GM12865 (cell line): ENCODE measurements at regions not wholly inside any gene's neighbourhood (a gene's known extent, or its start where the extent isn't known, plus 50 kb on each side); places are given as distances from the start of the nearest gene placed in this dataset.
A peak's percentile ranks its signal among the peaks of the same experiment; 100 is the strongest.

Experiments used
- DNase-seq: peaks from one replicate; pipeline ENCODE4 v3.0.0; 2010; ENCODE audit warnings: low read depth
- H3K4me3 ChIP-seq: 2 replicates; pipeline ENCODE4 v1.5.1; 2011; ENCODE audit warnings: mild to moderate bottlenecking, low read depth, low read length, control low read depth
- CTCF ChIP-seq: IDR thresholded peaks from 2 replicates; pipeline ENCODE4 v1.5.1; 2011; ENCODE audit warnings: low read length, control low read depth, low read depth, inconsistent platforms; ENCODE audit not compliant: insufficient read depth; ENCODE audit errors: missing control alignments

- H3K4me3 ChIP-seq, result no peak overlapping the region
- no peak for DNase-seq
- TF ChIP-seq CTCF, result no peak
Measured at GRCh38 chr14:97172644-97173043, 375.5 kb downstream of the VRK1 start.

GRCh38 chr14:97177016-97177415, 379.8 kb downstream of the VRK1 start:
- peak; percentile 81 for DNase-seq
- TF ChIP-seq CTCF, result peak; percentile 45
- no peak overlapping the region for H3K4me3 ChIP-seq

- no peak for TF ChIP-seq CTCF
- no peak overlapping the region for H3K4me3 ChIP-seq
- peak; percentile 85 for DNase-seq
Measured at GRCh38 chr14:97177635-97178034, 380.5 kb downstream of the VRK1 start.

DNA sequence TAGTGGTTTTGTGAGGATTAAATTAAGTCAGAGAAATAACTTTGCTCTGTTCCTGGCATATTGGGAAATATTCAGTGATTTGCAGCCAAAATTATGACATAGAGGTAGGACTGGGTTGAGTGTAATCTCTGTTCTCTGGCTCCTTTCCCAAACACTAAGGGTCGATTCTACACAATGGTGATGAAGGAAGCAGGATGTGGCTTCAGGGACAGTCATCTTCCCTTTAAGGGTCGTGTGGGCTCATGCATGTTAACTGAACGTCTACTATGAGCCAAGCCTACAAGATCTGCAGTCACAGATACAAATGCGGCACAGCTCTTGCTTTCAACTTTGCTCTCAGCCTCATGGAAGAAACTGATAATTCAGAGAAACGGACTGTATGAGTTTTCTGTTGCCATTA, 381.6 kb downstream of the VRK1 start:
- no peak overlapping the region for H3K4me3 ChIP-seq
- DNase-seq, result peak; percentile 72
- no peak for TF ChIP-seq CTCF

GRCh38 chr14:97179573-97179972, 382.4 kb downstream of the VRK1 start:
- DNase-seq, result peak; percentile 81
- peak; percentile 7 for TF ChIP-seq CTCF
- H3K4me3 ChIP-seq, result no peak overlapping the region

- TF ChIP-seq CTCF, result no peak
Measured at GRCh38 chr14:97180304-97181200, 383.4 kb downstream of the VRK1 start.

More at GRCh38 chr14:97180304-97181200, 383.4 kb downstream of the VRK1 start:
- H3K4me3 ChIP-seq, result no peak overlapping the region
- DNase-seq, result peak; percentile 40
